ENCODE measurements at regions not wholly inside any gene's neighbourhood (a gene's known extent, or its start where the extent isn't known, plus 50 kb on each side); places are given as distances from the start of the nearest gene placed in this dataset.

DNA sequence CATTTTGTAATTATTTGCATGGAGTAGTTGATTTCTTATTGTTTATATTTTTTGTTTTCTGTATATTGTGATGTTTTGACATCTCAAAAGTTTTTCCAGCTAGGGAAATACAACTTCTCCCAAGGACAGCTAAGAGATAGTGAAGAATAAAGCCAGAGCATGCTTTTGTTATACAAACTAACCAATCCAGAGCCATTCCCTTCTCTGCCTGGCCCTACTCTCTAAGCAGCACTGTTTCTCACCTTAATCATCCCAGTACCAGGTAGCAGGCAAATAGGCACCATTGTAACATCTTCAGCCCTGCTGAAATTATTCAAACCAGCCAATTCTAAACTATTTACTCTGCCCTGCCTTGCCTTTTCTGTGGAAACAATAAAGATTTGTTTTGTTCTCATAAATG is 1063.4 kb upstream of the CHAC2 start:
- Histone ChIP-seq H3K79me2 (ENCODE audit: control insufficient read depth, low read length) (no peaks in the 10 kb centered on the region), H3K4me2 (ENCODE audit: low read length) (no peak overlapping the region), H3K27me3 (ENCODE audit: control insufficient read depth, low read length) (no peaks in the 10 kb centered on the region), H3K27ac (ENCODE audit: low read depth, low read length) (no peak overlapping the region), H3K9me3 (ENCODE audit: control insufficient read depth, insufficient read depth, low read length) (no peaks in the 10 kb centered on the region), H3K9me2 (replicated peaks; ENCODE audit: control insufficient read depth, low read length) (no peaks in the 10 kb centered on the region), H4K20me1 (ENCODE audit: control insufficient read depth, insufficient read depth, low read depth, low read length) (no peaks in the 10 kb centered on the region), H3K4me1 (ENCODE audit: control insufficient read depth, low read length) (no peaks in the 10 kb centered on the region), H3F3A (ENCODE audit: control insufficient read depth, insufficient read depth) (no peaks in the 10 kb centered on the region), H3K36me3 (ENCODE audit: control insufficient read depth, low read length) (no peaks in the 10 kb centered on the region), H3K4me3 (ENCODE audit: low read length) (no peak overlapping the region)
- TF ChIP-seq, protein P1, sequence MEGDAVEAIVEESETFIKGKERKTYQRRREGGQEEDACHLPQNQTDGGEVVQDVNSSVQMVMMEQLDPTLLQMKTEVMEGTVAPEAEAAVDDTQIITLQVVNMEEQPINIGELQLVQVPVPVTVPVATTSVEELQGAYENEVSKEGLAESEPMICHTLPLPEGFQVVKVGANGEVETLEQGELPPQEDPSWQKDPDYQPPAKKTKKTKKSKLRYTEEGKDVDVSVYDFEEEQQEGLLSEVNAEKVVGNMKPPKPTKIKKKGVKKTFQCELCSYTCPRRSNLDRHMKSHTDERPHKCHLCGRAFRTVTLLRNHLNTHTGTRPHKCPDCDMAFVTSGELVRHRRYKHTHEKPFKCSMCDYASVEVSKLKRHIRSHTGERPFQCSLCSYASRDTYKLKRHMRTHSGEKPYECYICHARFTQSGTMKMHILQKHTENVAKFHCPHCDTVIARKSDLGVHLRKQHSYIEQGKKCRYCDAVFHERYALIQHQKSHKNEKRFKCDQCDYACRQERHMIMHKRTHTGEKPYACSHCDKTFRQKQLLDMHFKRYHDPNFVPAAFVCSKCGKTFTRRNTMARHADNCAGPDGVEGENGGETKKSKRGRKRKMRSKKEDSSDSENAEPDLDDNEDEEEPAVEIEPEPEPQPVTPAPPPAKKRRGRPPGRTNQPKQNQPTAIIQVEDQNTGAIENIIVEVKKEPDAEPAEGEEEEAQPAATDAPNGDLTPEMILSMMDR (IDR thresholded peaks at IDR 0.05; ENCODE audit: low read depth, low read length, poor library complexity, severe bottlenecking) = no peak
- TF ChIP-seq EZH2phosphoT487 (IDR thresholded peaks at IDR 0.05; ENCODE audit: borderline replicate concordance, low read length) = no peak

DNA sequence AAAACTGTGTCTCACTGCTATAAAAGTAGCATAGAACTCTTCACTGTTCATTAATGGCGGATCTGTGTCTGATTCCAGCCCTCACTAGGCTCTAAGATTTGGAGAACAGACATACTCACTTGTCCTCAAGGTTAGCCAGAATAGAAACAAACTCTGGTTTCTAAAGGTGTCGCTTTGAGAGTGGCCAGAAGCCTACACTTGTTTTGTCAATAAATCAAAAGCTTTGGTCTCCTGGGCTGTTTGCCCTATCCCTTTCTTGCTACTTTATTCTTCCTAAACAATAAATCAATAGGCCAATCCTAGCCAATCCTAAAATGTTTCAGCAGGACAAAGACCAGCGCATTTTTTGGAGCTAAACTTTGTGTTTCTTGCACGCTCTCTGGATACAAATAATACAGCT is 1064.6 kb upstream of the CHAC2 start:
- Histone ChIP-seq H3K9me2 (replicated peaks; ENCODE audit: control insufficient read depth, low read length) (no peaks in the 10 kb centered on the region), H3F3A (ENCODE audit: control insufficient read depth, insufficient read depth) (no peaks in the 10 kb centered on the region), H3K4me3 (ENCODE audit: low read length) (no peak overlapping the region), H3K4me2 (ENCODE audit: low read length) (no peak overlapping the region), H3K27ac (ENCODE audit: low read depth, low read length) (no peak overlapping the region), H3K79me2 (ENCODE audit: control insufficient read depth, low read length) (no peaks in the 10 kb centered on the region), H4K20me1 (ENCODE audit: control insufficient read depth, insufficient read depth, low read depth, low read length) (no peaks in the 10 kb centered on the region), H3K9me3 (ENCODE audit: control insufficient read depth, insufficient read depth, low read length) (no peaks in the 10 kb centered on the region), H3K4me1 (ENCODE audit: control insufficient read depth, low read length) (no peaks in the 10 kb centered on the region), H3K27me3 (ENCODE audit: control insufficient read depth, low read length) (no peaks in the 10 kb centered on the region), H3K36me3 (ENCODE audit: control insufficient read depth, low read length) (no peaks in the 10 kb centered on the region)
- no peak for TF ChIP-seq EZH2phosphoT487 (IDR thresholded peaks at IDR 0.05; ENCODE audit: borderline replicate concordance, low read length)

DNA sequence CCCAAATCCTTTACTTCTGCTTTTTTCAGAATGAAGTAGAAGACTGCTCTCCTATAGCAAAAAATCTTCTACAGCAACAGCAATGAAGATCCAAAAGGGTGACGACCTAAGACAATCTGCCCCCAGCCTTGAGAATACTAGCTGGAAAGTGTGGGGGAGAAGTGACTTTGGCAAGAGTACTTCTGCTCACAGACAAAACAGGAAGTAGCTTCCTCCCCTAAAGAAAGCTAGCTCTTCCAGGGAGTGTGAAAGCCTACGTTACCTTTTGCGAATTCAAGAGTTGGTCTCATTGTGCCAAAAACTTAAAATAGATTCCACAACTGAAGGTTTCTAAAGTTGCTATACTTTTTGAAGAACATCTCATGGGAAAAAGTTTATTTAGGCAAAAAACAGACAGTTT is 1069.2 kb upstream of the CHAC2 start:
- Histone ChIP-seq H3K79me2 (ENCODE audit: control insufficient read depth, low read length) (no peaks in the 10 kb centered on the region), H3K4me2 (ENCODE audit: low read length) (no peak overlapping the region)
- no peak for TF ChIP-seq EZH2phosphoT487 (IDR thresholded peaks at IDR 0.05; ENCODE audit: borderline replicate concordance, low read length)
- TF ChIP-seq, protein P1 (IDR thresholded peaks at IDR 0.05; ENCODE audit: low read depth, low read length, poor library complexity, severe bottlenecking) = no peak

DNA sequence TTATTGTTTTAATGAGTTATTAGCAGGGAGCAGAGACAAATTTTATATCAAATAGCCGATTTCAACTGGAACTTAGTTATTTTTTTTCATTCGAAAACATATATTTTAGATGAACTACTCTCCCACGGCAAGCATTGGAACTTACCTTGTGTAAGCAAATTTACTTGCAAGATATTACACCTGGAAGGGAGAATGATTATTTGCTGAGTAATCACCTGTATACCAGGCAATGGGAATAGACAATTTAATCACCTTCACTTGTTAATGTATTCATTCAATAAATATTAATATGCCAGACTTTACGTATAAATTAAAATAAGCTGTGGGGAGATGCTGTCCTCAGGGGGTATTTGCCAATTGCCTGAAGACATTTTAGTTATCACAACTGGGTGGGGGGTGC is 1069.9 kb upstream of the CHAC2 start:
- Histone ChIP-seq H3F3A (ENCODE audit: control insufficient read depth, insufficient read depth) (no peaks in the 10 kb centered on the region), H3K4me1 (ENCODE audit: control insufficient read depth, low read length) (no peaks in the 10 kb centered on the region), H4K20me1 (ENCODE audit: control insufficient read depth, insufficient read depth, low read depth, low read length) (no peaks in the 10 kb centered on the region), H3K27me3 (ENCODE audit: control insufficient read depth, low read length) (no peaks in the 10 kb centered on the region), H3K79me2 (ENCODE audit: control insufficient read depth, low read length) (no peaks in the 10 kb centered on the region), H3K4me2 (ENCODE audit: low read length) (no peak overlapping the region), H3K36me3 (ENCODE audit: control insufficient read depth, low read length) (no peaks in the 10 kb centered on the region), H3K27ac (ENCODE audit: low read depth, low read length) (no peak overlapping the region), H3K9me3 (ENCODE audit: control insufficient read depth, insufficient read depth, low read length) (no peaks in the 10 kb centered on the region), H3K9me2 (replicated peaks; ENCODE audit: control insufficient read depth, low read length) (no peaks in the 10 kb centered on the region), H3K4me3 (ENCODE audit: low read length) (no peak overlapping the region)
- TF ChIP-seq, protein P1 (IDR thresholded peaks at IDR 0.05; ENCODE audit: low read depth, low read length, poor library complexity, severe bottlenecking) = no peak
- no peak for TF ChIP-seq EZH2phosphoT487 (IDR thresholded peaks at IDR 0.05; ENCODE audit: borderline replicate concordance, low read length)

More for the DNA sequence above, 1069.2 kb upstream of the CHAC2 start:
- H3K27me3 ChIP-seq (ENCODE audit: control insufficient read depth, low read length) = no peaks in the 10 kb centered on the region
- no peaks in the 10 kb centered on the region for H3F3A ChIP-seq (ENCODE audit: control insufficient read depth, insufficient read depth)
- no peak overlapping the region for H3K27ac ChIP-seq (ENCODE audit: low read depth, low read length)
- no peaks in the 10 kb centered on the region for H3K36me3 ChIP-seq (ENCODE audit: control insufficient read depth, low read length)
- H3K9me3 ChIP-seq (ENCODE audit: control insufficient read depth, insufficient read depth, low read length) = no peaks in the 10 kb centered on the region
- H3K4me1 ChIP-seq (ENCODE audit: control insufficient read depth, low read length) = no peaks in the 10 kb centered on the region
- H4K20me1 ChIP-seq (ENCODE audit: control insufficient read depth, insufficient read depth, low read depth, low read length) = no peaks in the 10 kb centered on the region
- no peaks in the 10 kb centered on the region for H3K9me2 ChIP-seq (replicated peaks; ENCODE audit: control insufficient read depth, low read length)
- H3K4me3 ChIP-seq (ENCODE audit: low read length) = no peak overlapping the region

All from DOHH2 (cell line).